HG02973 (cell line): ENCODE measurements at regions not wholly inside any gene's neighbourhood (a gene's known extent, or its start where the extent isn't known, plus 50 kb on each side); places are given as distances from the start of the nearest gene placed in this dataset.
A peak's percentile ranks its signal among the peaks of the same experiment; 100 is the strongest.

Experiments
- ATAC-seq: cut with Tn5 transposase; IDR thresholded peaks from one replicate; pipeline ENCODE4 v1.9.1; 2021; ENCODE audit warnings: moderate library complexity; ENCODE audit not compliant: unreplicated experiment

- ATAC-seq: no peak
These were observed 156.9 kb downstream of the CAND1 start for GRCh38 chr12:67426067-67426466.

- ATAC-seq: no peak
These were observed 158.2 kb downstream of the CAND1 start for GRCh38 chr12:67427336-67427735.

GRCh38 chr12:67428431-67428830, 159.3 kb downstream of the CAND1 start:
- ATAC-seq: no peak

GRCh38 chr12:67430708-67431335, 161.7 kb downstream of the CAND1 start:
- no peak for ATAC-seq

GRCh38 chr12:67431411-67432020, 162.4 kb downstream of the CAND1 start:
- no peak for ATAC-seq

- ATAC-seq: peak; percentile 92
These were observed 164.4 kb downstream of the CAND1 start for GRCh38 chr12:67433385-67434175.

GRCh38 chr12:67434671-67435370, 165.7 kb downstream of the CAND1 start:
- no peak for ATAC-seq

- no peak for ATAC-seq
These were observed 167.1 kb downstream of the CAND1 start for GRCh38 chr12:67436230-67436629.

- no peak for ATAC-seq
These were observed 167.9 kb downstream of the CAND1 start for GRCh38 chr12:67437011-67437410.

GRCh38 chr12:67439611-67440010, 170.5 kb downstream of the CAND1 start:
- no peak for ATAC-seq

- ATAC-seq: peak; percentile 90
These were observed 172.7 kb downstream of the CAND1 start for GRCh38 chr12:67441736-67442346.

GRCh38 chr12:67442347-67442841, 173.2 kb downstream of the CAND1 start:
- ATAC-seq: no peak

GRCh38 chr12:67442896-67443295, 173.7 kb downstream of the CAND1 start:
- no peak for ATAC-seq

GRCh38 chr12:67444542-67444941, 175.4 kb downstream of the CAND1 start:
- no peak for ATAC-seq

- ATAC-seq: no peak
These were observed 177.6 kb downstream of the CAND1 start for GRCh38 chr12:67446716-67447115.

- ATAC-seq: no peak
These were observed 178.0 kb downstream of the CAND1 start for GRCh38 chr12:67447180-67447579.

- peak; percentile 76 for ATAC-seq
These were observed 180.5 kb downstream of the CAND1 start for GRCh38 chr12:67449591-67450052.

GRCh38 chr12:67450441-67450840, 181.3 kb downstream of the CAND1 start:
- ATAC-seq: no peak

- no peak for ATAC-seq
These were observed 182.0 kb downstream of the CAND1 start for GRCh38 chr12:67451206-67451605.

GRCh38 chr12:67452119-67452805, 183.1 kb downstream of the CAND1 start:
- ATAC-seq: peak; percentile 46
